ENCODE measurements at regions not wholly inside any gene's neighbourhood (a gene's known extent, or its start where the extent isn't known, plus 50 kb on each side); places are given as distances from the start of the nearest gene placed in this dataset.

DNA sequence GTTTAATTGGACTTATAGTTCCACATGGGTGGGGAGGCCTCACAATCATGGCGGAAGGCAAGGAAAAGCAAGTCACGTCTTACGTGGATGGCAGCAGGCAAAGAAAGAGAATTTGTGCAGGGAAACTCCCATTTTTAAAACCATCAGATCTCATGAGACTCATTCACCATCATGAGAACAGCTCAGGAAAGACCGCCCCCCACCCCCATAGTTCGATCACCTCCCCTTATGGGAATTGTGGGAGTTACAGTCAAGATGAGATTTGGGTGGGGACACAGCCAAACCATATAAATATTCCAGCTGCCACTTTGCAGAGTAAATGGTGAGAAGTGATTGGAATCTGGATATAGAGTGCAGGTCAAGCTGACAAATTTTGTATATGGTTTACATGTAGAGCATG, 187.4 kb downstream of the ARL4C start:
- TF ChIP-seq, protein P1, sequence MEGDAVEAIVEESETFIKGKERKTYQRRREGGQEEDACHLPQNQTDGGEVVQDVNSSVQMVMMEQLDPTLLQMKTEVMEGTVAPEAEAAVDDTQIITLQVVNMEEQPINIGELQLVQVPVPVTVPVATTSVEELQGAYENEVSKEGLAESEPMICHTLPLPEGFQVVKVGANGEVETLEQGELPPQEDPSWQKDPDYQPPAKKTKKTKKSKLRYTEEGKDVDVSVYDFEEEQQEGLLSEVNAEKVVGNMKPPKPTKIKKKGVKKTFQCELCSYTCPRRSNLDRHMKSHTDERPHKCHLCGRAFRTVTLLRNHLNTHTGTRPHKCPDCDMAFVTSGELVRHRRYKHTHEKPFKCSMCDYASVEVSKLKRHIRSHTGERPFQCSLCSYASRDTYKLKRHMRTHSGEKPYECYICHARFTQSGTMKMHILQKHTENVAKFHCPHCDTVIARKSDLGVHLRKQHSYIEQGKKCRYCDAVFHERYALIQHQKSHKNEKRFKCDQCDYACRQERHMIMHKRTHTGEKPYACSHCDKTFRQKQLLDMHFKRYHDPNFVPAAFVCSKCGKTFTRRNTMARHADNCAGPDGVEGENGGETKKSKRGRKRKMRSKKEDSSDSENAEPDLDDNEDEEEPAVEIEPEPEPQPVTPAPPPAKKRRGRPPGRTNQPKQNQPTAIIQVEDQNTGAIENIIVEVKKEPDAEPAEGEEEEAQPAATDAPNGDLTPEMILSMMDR (IDR thresholded peaks at IDR 0.05; ENCODE audit: low read length): no peak
- TF ChIP-seq EZH2phosphoT487 (IDR thresholded peaks at IDR 0.05; ENCODE audit: low read length): no peak
